ENCODE measurements at regions not wholly inside any gene's neighbourhood (a gene's known extent, or its start where the extent isn't known, plus 50 kb on each side); places are given as distances from the start of the nearest gene placed in this dataset.

DNA sequence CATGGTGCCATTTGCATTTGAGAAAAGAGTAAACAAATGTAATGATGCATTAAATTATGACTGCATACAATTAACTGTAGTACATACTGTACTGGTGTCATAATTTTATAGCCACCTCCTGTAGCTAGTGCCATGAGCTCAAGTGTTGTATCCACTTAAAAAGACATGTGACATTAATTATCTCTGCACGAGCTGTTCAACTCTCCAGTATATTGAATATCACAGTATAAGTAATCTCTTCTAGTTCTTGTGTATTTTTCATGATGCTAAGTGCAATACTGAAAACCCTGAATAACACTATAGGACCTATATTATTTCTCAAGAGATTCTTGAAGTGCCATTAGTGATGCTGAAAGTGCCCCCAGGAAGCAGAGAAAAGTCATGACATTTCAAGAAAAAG lies 387.3 kb downstream of the PCDH17 start:
- TF ChIP-seq ZNF274 (IDR thresholded peaks at IDR 0.05; ENCODE audit: low read depth, low read length) (no peak), SUZ12 (IDR thresholded peaks at IDR 0.05; ENCODE audit: extremely low read depth, insufficient read depth, insufficient read length) (no peak), YY1 (IDR thresholded peaks at IDR 0.05; ENCODE audit: insufficient read depth, insufficient read length) (no peak)

All from NT2/D1 (cell line).